CD4-positive, alpha-beta T cell treated with Interleukin-15 for 4 hours (primary cell): ENCODE measurements at regions not wholly inside any gene's neighbourhood (a gene's known extent, or its start where the extent isn't known, plus 50 kb on each side); places are given as distances from the start of the nearest gene placed in this dataset.
"Not testable (repeated sequence)": the region's sequence is repeated elsewhere in the genome, so short reads cannot be mapped to it uniquely, and the experiment has no call there.

Source experiments
- DNase-seq: peaks from one replicate; pipeline ENCODE4 v3.0.0-alpha.2; 2020; ENCODE audit warnings: low spot score

GRCh38 chr7:115557296-115557695, 473.3 kb downstream of the TFEC start:
- not testable (repeated sequence) for DNase-seq

- no peak for DNase-seq
These were observed 477.8 kb downstream of the TFEC start for GRCh38 chr7:115552766-115553165.

GRCh38 chr7:115549910-115550309, 480.7 kb downstream of the TFEC start:
- DNase-seq: no peak

GRCh38 chr7:115548756-115549155, 481.8 kb downstream of the TFEC start:
- DNase-seq: no peak

- no peak for DNase-seq
These were observed 483.8 kb downstream of the TFEC start for GRCh38 chr7:115546790-115547189.

GRCh38 chr7:115533785-115534184, 496.8 kb downstream of the TFEC start:
- no peak for DNase-seq

GRCh38 chr7:115526278-115526677, 504.3 kb downstream of the TFEC start:
- no peak for DNase-seq

- no peak for DNase-seq
These were observed 508.4 kb downstream of the TFEC start for GRCh38 chr7:115522174-115522573.

- no peak for DNase-seq
These were observed 514.2 kb downstream of the TFEC start for GRCh38 chr7:115516341-115516740.

GRCh38 chr7:115511330-115511729, 519.2 kb downstream of the TFEC start:
- no peak for DNase-seq

GRCh38 chr7:115505136-115505535, 525.4 kb downstream of the TFEC start:
- DNase-seq: no peak

GRCh38 chr7:115499956-115500355, 530.6 kb downstream of the TFEC start:
- DNase-seq: no peak

- DNase-seq: no peak
These were observed 534.6 kb downstream of the TFEC start for GRCh38 chr7:115496006-115496405.

GRCh38 chr7:115494529-115495147, 535.9 kb downstream of the TFEC start:
- DNase-seq: no peak

GRCh38 chr7:115493381-115493780, 537.2 kb downstream of the TFEC start:
- DNase-seq: no peak

GRCh38 chr7:115491744-115492380, 538.7 kb downstream of the TFEC start:
- DNase-seq: no peak

GRCh38 chr7:115479448-115479847, 551.1 kb downstream of the TFEC start:
- DNase-seq: no peak

- no peak for DNase-seq
These were observed 552.1 kb downstream of the TFEC start for GRCh38 chr7:115478426-115478825.

- no peak for DNase-seq
These were observed 553.3 kb downstream of the TFEC start for GRCh38 chr7:115477193-115477651.

- DNase-seq: no peak
These were observed 553.8 kb downstream of the TFEC start for GRCh38 chr7:115476671-115477181.

- peak; percentile 2 for DNase-seq
These were observed 554.0 kb downstream of the MDFIC start for GRCh38 chr7:115475761-115476385.

- no peak for DNase-seq
These were observed 553.3 kb downstream of the MDFIC start for GRCh38 chr7:115475206-115475605.

- DNase-seq: no peak
These were observed 552.2 kb downstream of the MDFIC start for GRCh38 chr7:115474137-115474536.
